ENCODE measurements at regions not wholly inside any gene's neighbourhood (a gene's known extent, or its start where the extent isn't known, plus 50 kb on each side); places are given as distances from the start of the nearest gene placed in this dataset.

DNA sequence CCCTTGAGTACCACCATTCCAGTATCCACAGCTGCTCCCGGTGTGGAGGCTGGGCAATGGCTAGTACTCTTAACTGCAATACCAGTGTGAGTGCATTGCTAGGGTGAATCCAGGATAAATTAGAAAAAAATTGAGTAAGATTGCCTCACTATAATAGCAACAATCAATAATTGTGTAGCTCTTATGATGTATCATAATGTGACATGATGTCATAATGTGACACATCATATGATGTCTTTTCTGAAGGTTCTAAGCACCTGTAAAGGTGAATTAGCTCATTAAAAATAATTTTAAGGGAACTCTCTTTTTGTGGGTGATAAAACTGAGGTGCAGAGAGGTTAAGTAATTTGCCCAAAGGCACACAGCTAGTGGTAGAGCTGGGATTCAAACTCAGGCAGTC, 424.4 kb downstream of the HLX start:
- TF ChIP-seq, protein P1, sequence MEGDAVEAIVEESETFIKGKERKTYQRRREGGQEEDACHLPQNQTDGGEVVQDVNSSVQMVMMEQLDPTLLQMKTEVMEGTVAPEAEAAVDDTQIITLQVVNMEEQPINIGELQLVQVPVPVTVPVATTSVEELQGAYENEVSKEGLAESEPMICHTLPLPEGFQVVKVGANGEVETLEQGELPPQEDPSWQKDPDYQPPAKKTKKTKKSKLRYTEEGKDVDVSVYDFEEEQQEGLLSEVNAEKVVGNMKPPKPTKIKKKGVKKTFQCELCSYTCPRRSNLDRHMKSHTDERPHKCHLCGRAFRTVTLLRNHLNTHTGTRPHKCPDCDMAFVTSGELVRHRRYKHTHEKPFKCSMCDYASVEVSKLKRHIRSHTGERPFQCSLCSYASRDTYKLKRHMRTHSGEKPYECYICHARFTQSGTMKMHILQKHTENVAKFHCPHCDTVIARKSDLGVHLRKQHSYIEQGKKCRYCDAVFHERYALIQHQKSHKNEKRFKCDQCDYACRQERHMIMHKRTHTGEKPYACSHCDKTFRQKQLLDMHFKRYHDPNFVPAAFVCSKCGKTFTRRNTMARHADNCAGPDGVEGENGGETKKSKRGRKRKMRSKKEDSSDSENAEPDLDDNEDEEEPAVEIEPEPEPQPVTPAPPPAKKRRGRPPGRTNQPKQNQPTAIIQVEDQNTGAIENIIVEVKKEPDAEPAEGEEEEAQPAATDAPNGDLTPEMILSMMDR (IDR thresholded peaks at IDR 0.05): no peak
- no peak for TF ChIP-seq POLR2A (IDR thresholded peaks at IDR 0.05)

All from body of pancreas (tissue), 4 donors.